ENCODE measurements at regions not wholly inside any gene's neighbourhood (a gene's known extent, or its start where the extent isn't known, plus 50 kb on each side); places are given as distances from the start of the nearest gene placed in this dataset.
"Not testable (repeated sequence)": the region's sequence is repeated elsewhere in the genome, so short reads cannot be mapped to it uniquely, and the experiment has no call there.

- H3K9ac ChIP-seq (ENCODE audit: low read depth in 1 of 3, low read length in 3 of 3): no peak overlapping the region
Observed at GRCh38 chr22:23500508-23501260, 79.4 kb downstream of the IGLL1 start.

GRCh38 chr22:23499845-23500500 is 80.1 kb downstream of the IGLL1 start:
- no peaks in the 10 kb centered on the region for H3K4me1 ChIP-seq (ENCODE audit: control insufficient read depth in 3 of 3, insufficient read depth in 3 of 3, low read length in 3 of 3)
- no peak overlapping the region for H3K27ac ChIP-seq (ENCODE audit: low read depth, low read length)
- no peak overlapping the region for H3K9ac ChIP-seq (ENCODE audit: low read depth in 1 of 3, low read length in 3 of 3)
- no peaks in the 10 kb centered on the region for H3K36me3 ChIP-seq (ENCODE audit: control insufficient read depth in 3 of 3, insufficient read depth in 3 of 3, low read length in 3 of 3)
- H3K9me3 ChIP-seq (ENCODE audit: control insufficient read depth in 3 of 3, low read length in 3 of 3): no peaks in the 10 kb centered on the region
- H3K27me3 ChIP-seq (ENCODE audit: control insufficient read depth in 3 of 3, insufficient read depth in 3 of 3, low read length in 3 of 3): peaks cover 9 to 37% (median 29%) of the 10 kb centered on the region in 3 donors
- no peak overlapping the region for H3K4me3 ChIP-seq (ENCODE audit: low read length in 3 of 3)

More at GRCh38 chr22:23500508-23501260, 79.4 kb downstream of the IGLL1 start:
- Histone ChIP-seq H3K4me3 (ENCODE audit: low read length in 3 of 3) (no peak overlapping the region), H3K9me3 (ENCODE audit: control insufficient read depth in 3 of 3, low read length in 3 of 3) (no peaks in the 10 kb centered on the region), H3K27ac (ENCODE audit: low read depth, low read length) (no peak overlapping the region), H3K27me3 (ENCODE audit: control insufficient read depth in 3 of 3, insufficient read depth in 3 of 3, low read length in 3 of 3) (peaks cover 9 to 37% (median 29%) of the 10 kb centered on the region in 3 donors), H3K36me3 (ENCODE audit: control insufficient read depth in 3 of 3, insufficient read depth in 3 of 3, low read length in 3 of 3) (no peaks in the 10 kb centered on the region), H3K4me1 (ENCODE audit: control insufficient read depth in 3 of 3, insufficient read depth in 3 of 3, low read length in 3 of 3) (no peaks in the 10 kb centered on the region)

DNA sequence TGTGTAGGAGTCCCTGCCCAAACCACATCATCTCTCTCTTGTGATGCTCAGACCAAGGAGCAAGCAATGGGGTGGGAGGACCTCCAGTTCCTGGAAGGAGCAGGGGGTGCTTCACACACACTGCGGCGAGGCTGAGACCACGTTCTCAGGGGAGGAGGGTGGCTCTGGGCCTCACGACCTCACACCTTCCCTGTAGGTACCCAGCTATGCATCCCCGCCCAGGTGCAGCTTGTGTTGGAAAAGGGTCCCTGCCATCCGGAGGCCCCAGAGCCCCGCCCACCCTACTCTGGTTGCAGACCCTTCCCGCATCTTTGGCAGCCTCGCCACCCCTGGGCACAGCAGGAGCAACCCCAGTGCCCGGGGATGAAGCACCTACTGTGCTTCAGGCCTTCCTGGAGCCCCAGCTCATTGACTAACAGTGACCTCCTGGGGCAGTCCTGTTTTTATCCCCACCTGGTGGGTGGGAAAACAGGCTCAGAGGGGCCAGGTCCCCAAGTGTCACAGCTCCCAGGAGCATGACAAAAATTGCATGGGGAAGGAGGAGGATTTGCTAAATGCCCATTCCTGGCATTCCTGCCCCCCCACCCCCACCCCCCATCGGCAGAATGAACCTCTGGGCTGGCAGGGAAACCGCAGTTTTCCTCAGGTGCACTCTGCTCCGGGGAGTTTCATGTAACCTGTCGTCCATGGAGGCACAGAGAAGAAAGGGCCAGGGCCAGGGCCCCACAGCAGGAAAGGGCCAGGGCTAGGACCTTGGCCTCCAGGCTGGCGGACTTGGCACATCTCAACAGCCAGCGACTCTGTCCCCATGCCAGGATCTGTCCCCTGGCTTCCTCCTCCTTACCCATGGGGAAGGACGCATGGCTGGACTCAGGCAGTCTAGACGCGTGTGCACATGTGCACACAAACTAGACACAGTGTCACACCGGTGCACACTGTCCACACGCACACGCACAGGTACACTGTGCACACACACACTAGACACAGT is 81.0 kb downstream of the IGLL1 start:
- H3K9ac ChIP-seq (ENCODE audit: low read depth in 1 of 3, low read length in 3 of 3): no peak overlapping the region
- no peaks in the 10 kb centered on the region for H3K36me3 ChIP-seq (ENCODE audit: control insufficient read depth in 3 of 3, insufficient read depth in 3 of 3, low read length in 3 of 3)
- H3K27me3 ChIP-seq (ENCODE audit: control insufficient read depth in 3 of 3, insufficient read depth in 3 of 3, low read length in 3 of 3): peaks cover 9 to 37% (median 28%) of the 10 kb centered on the region in 3 donors
- no peak overlapping the region for H3K4me3 ChIP-seq (ENCODE audit: low read length in 3 of 3)
- no peaks in the 10 kb centered on the region for H3K9me3 ChIP-seq (ENCODE audit: control insufficient read depth in 3 of 3, low read length in 3 of 3)
- H3K4me1 ChIP-seq (ENCODE audit: control insufficient read depth in 3 of 3, insufficient read depth in 3 of 3, low read length in 3 of 3): no peaks in the 10 kb centered on the region
- H3K27ac ChIP-seq (ENCODE audit: low read depth, low read length): no peak overlapping the region

GRCh38 chr22:23497889-23498288 is 82.2 kb downstream of the IGLL1 start:
- H3K36me3 ChIP-seq (ENCODE audit: control insufficient read depth in 3 of 3, insufficient read depth in 3 of 3, low read length in 3 of 3); H3K27ac ChIP-seq (ENCODE audit: low read depth, low read length); H3K9me3 ChIP-seq (ENCODE audit: control insufficient read depth in 3 of 3, low read length in 3 of 3); H3K4me1 ChIP-seq (ENCODE audit: control insufficient read depth in 3 of 3, insufficient read depth in 3 of 3, low read length in 3 of 3); H3K4me3 ChIP-seq (ENCODE audit: low read length in 3 of 3); H3K9ac ChIP-seq (ENCODE audit: low read depth in 1 of 3, low read length in 3 of 3): not testable (repeated sequence)
- H3K27me3 ChIP-seq (ENCODE audit: control insufficient read depth in 3 of 3, insufficient read depth in 3 of 3, low read length in 3 of 3): peaks cover 6 to 29% (median 28%) of the 10 kb centered on the region in 3 donors

- H3K9me3 ChIP-seq (ENCODE audit: control insufficient read depth in 3 of 3, low read length in 3 of 3): no peaks in the 10 kb centered on the region
- no peaks in the 10 kb centered on the region for H3K4me1 ChIP-seq (ENCODE audit: control insufficient read depth in 3 of 3, insufficient read depth in 3 of 3, low read length in 3 of 3)
- no peak overlapping the region for H3K9ac ChIP-seq (ENCODE audit: low read depth in 1 of 3, low read length in 3 of 3)
- H3K27ac ChIP-seq (ENCODE audit: low read depth, low read length): no peak overlapping the region
- no peaks in the 10 kb centered on the region for H3K36me3 ChIP-seq (ENCODE audit: control insufficient read depth in 3 of 3, insufficient read depth in 3 of 3, low read length in 3 of 3)
- no peak overlapping the region for H3K4me3 ChIP-seq (ENCODE audit: low read length in 3 of 3)
- peaks cover 5 to 29% (median 28%) of the 10 kb centered on the region in 3 donors for H3K27me3 ChIP-seq (ENCODE audit: control insufficient read depth in 3 of 3, insufficient read depth in 3 of 3, low read length in 3 of 3)
Observed at GRCh38 chr22:23497016-23497885, 82.8 kb downstream of the IGLL1 start.

GRCh38 chr22:23496445-23496833 is 83.7 kb downstream of the IGLL1 start:
- Histone ChIP-seq H3K9ac (ENCODE audit: low read depth in 1 of 3, low read length in 3 of 3) (no peak overlapping the region), H3K4me1 (ENCODE audit: control insufficient read depth in 3 of 3, insufficient read depth in 3 of 3, low read length in 3 of 3) (no peaks in the 10 kb centered on the region), H3K27me3 (ENCODE audit: control insufficient read depth in 3 of 3, insufficient read depth in 3 of 3, low read length in 3 of 3) (peaks cover 5 to 28% (median 26%) of the 10 kb centered on the region in 3 donors), H3K9me3 (ENCODE audit: control insufficient read depth in 3 of 3, low read length in 3 of 3) (no peaks in the 10 kb centered on the region), H3K36me3 (ENCODE audit: control insufficient read depth in 3 of 3, insufficient read depth in 3 of 3, low read length in 3 of 3) (no peaks in the 10 kb centered on the region), H3K27ac (ENCODE audit: low read depth, low read length) (no peak overlapping the region), H3K4me3 (ENCODE audit: low read length in 3 of 3) (no peak overlapping the region)

- Histone ChIP-seq H3K4me1 (ENCODE audit: control insufficient read depth in 3 of 3, insufficient read depth in 3 of 3, low read length in 3 of 3) (no peaks in the 10 kb centered on the region), H3K4me3 (ENCODE audit: low read length in 3 of 3) (no peak overlapping the region), H3K36me3 (ENCODE audit: control insufficient read depth in 3 of 3, insufficient read depth in 3 of 3, low read length in 3 of 3) (no peaks in the 10 kb centered on the region), H3K27me3 (ENCODE audit: control insufficient read depth in 3 of 3, insufficient read depth in 3 of 3, low read length in 3 of 3) (peaks cover 5 to 25% (median 24%) of the 10 kb centered on the region in 3 donors), H3K27ac (ENCODE audit: low read depth, low read length) (no peak overlapping the region), H3K9ac (ENCODE audit: low read depth in 1 of 3, low read length in 3 of 3) (no peak overlapping the region), H3K9me3 (ENCODE audit: control insufficient read depth in 3 of 3, low read length in 3 of 3) (no peaks in the 10 kb centered on the region)
Observed at GRCh38 chr22:23495614-23496444, 84.3 kb downstream of the IGLL1 start.

DNA sequence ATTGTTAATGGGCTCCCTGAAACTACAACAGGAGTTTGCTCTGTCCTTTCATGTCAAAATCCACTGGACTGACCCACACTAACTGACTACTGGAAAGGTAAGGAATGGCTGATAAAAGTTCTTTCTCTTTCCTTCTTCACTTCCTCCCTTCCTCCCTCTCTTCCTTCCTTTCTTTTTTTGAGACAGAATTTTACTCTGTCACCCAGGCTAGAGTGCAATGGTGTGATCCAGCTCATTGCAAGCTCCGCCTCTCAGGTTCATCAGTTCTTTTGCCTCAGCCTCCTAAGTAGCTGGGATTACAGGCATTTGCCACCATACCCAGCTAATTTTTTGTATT is 85.2 kb downstream of the IGLL1 start:
- H3K36me3 ChIP-seq (ENCODE audit: control insufficient read depth in 3 of 3, insufficient read depth in 3 of 3, low read length in 3 of 3): no peaks in the 10 kb centered on the region
- no peaks in the 10 kb centered on the region for H3K4me1 ChIP-seq (ENCODE audit: control insufficient read depth in 3 of 3, insufficient read depth in 3 of 3, low read length in 3 of 3)
- peaks cover 5 to 20% (median 16%) of the 10 kb centered on the region in 3 donors for H3K27me3 ChIP-seq (ENCODE audit: control insufficient read depth in 3 of 3, insufficient read depth in 3 of 3, low read length in 3 of 3)
- no peak overlapping the region for H3K27ac ChIP-seq (ENCODE audit: low read depth, low read length)
- no peaks in the 10 kb centered on the region for H3K9me3 ChIP-seq (ENCODE audit: control insufficient read depth in 3 of 3, low read length in 3 of 3)
- H3K9ac ChIP-seq (ENCODE audit: low read depth in 1 of 3, low read length in 3 of 3): no peak overlapping the region
- no peak overlapping the region for H3K4me3 ChIP-seq (ENCODE audit: low read length in 3 of 3)
